CD4-positive, alpha-beta T cell treated with Interferon gamma for 1 hour (primary cell): ENCODE measurements at regions not wholly inside any gene's neighbourhood (a gene's known extent, or its start where the extent isn't known, plus 50 kb on each side); places are given as distances from the start of the nearest gene placed in this dataset.

Source experiments
- DNase-seq: peaks from one replicate; pipeline ENCODE4 v3.0.0-alpha.2; 2020

GRCh38 chr2:120616261-120616660, 119.4 kb upstream of the GLI2 start:
- DNase-seq = no peak

GRCh38 chr2:120617055-120617454, 118.6 kb upstream of the GLI2 start:
- no peak for DNase-seq

- DNase-seq = no peak
Measured at GRCh38 chr2:120618830-120619229, 116.8 kb upstream of the GLI2 start.

- no peak for DNase-seq
Measured at GRCh38 chr2:120619579-120619978, 116.1 kb upstream of the GLI2 start.

- no peak for DNase-seq
Measured at GRCh38 chr2:120620025-120620793, 115.5 kb upstream of the GLI2 start.

GRCh38 chr2:120622159-120622869, 113.4 kb upstream of the GLI2 start:
- DNase-seq = no peak

- DNase-seq = no peak
Measured at GRCh38 chr2:120622886-120623753, 112.5 kb upstream of the GLI2 start.

GRCh38 chr2:120624061-120624737, 111.5 kb upstream of the GLI2 start:
- DNase-seq = no peak

GRCh38 chr2:120624738-120625446, 110.8 kb upstream of the GLI2 start:
- DNase-seq = no peak

- DNase-seq = no peak
Measured at GRCh38 chr2:120625865-120626560, 109.7 kb upstream of the GLI2 start.

- DNase-seq = no peak
Measured at GRCh38 chr2:120626566-120626965, 109.1 kb upstream of the GLI2 start.

GRCh38 chr2:120628248-120628647, 107.4 kb upstream of the GLI2 start:
- no peak for DNase-seq

- no peak for DNase-seq
Measured at GRCh38 chr2:120629241-120629895, 106.3 kb upstream of the GLI2 start.

- no peak for DNase-seq
Measured at GRCh38 chr2:120630031-120630701, 105.5 kb upstream of the GLI2 start.

GRCh38 chr2:120631236-120631635, 104.4 kb upstream of the GLI2 start:
- DNase-seq = no peak

GRCh38 chr2:120631724-120632123, 103.9 kb upstream of the GLI2 start:
- DNase-seq = no peak

- DNase-seq = no peak
Measured at GRCh38 chr2:120632796-120633646, 102.6 kb upstream of the GLI2 start.

- no peak for DNase-seq
Measured at GRCh38 chr2:120634533-120634932, 101.1 kb upstream of the GLI2 start.

- no peak for DNase-seq
Measured at GRCh38 chr2:120635146-120635545, 100.5 kb upstream of the GLI2 start.
